K562 (cell line): ENCODE measurements at regions not wholly inside any gene's neighbourhood (a gene's known extent, or its start where the extent isn't known, plus 50 kb on each side); places are given as distances from the start of the nearest gene placed in this dataset.
"Not testable (repeated sequence)": the region's sequence is repeated elsewhere in the genome, so short reads cannot be mapped to it uniquely, and the experiment has no call there.

ENCODE experiments used
- CHD1 ChIP-seq: fragments of 200-600 bp; sonication (generic); IDR thresholded peaks from one replicate; pipeline ENCODE4 v1.6.1; 2012; ENCODE audit warnings: mild to moderate bottlenecking, moderate library complexity, low read length, inconsistent platforms
- EHMT2 ChIP-seq: fragments of 450-650 bp; IDR thresholded peaks from 2 replicates; pipeline ENCODE4 v1.6.1; 2018; ENCODE audit warnings: antibody characterized with exemption
- MAZ ChIP-seq, 2 experiments: fragments of 450-650 bp in 1 of 2; sonication (generic) in 1 of 2; formaldehyde crosslinking; IDR thresholded peaks in 1 of 2; conservative IDR thresholded peaks in 1 of 2; 2 replicates each; pipeline versions ENCODE4 v1.4.0 to v1.5.0; 2020; ENCODE audit warnings: mild to moderate bottlenecking in 1 of 2, missing genetic modification reagents in 1 of 2
- PREB ChIP-seq: sonication (generic); formaldehyde crosslinking; IDR thresholded peaks from 2 replicates; pipeline ENCODE4 v1.8.1; 2023; ENCODE audit warnings: mild to moderate bottlenecking, missing genetic modification reagents
- ZSCAN32 ChIP-seq: fragments of 450-650 bp; formaldehyde crosslinking; IDR thresholded peaks from 2 replicates; pipeline ENCODE4 v1.4.0; 2020; ENCODE audit warnings: mild to moderate bottlenecking, moderate library complexity

- not testable (repeated sequence) for TF ChIP-seq PREB (CRISPR knock-in tag); CHD1; MAZ (CRISPR knock-in tag; conservative IDR thresholded peaks at IDR 0.05 in 1 of 2, IDR thresholded peaks at IDR 0.05 in 1 of 2); EHMT2; ZSCAN32 (CRISPR knock-in tag)
Measured at GRCh38 chr14:103193491-103193890, 70.2 kb downstream of the TNFAIP2 start.
